ENCODE measurements at regions not wholly inside any gene's neighbourhood (a gene's known extent, or its start where the extent isn't known, plus 50 kb on each side); places are given as distances from the start of the nearest gene placed in this dataset.

DNA sequence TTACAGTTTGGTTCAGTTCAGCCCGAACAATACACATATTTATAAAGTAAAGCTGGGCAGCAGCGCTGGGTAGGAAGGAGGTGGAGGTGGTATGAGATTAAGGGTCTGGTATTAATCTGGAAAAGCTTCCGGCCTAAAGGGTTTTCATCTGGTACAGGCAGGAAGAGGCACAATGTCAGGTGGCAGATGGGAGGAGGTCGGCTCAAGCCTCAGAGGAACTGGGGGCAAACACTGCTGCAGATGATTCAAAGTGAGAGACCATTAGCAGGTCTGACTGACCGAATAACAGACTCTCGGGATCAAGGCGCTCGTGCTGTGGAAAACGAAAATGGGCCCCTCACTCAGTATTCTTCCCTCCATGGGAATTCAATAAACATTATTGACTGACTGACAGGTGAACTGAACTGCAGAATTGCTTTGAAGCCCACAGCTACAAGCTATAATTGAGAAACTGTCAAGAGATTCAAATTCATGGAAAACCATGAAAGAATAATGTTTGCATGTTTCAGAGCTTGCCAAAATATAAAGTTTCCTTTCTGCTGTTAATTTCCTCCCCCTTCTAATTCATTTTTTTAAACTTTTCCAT lies 75.3 kb downstream of the TMEM167A start:
- Histone ChIP-seq H3K27me3 (ENCODE audit: control insufficient read depth in 2 of 2, insufficient read depth in 2 of 2, low read length in 2 of 2) (no peaks in the 10 kb centered on the region), H3K36me3 (ENCODE audit: control insufficient read depth in 2 of 2, insufficient read depth in 2 of 2, low read length in 2 of 2) (no peaks in the 10 kb centered on the region), H3K27ac (ENCODE audit: low read depth in 2 of 2, low read length in 2 of 2) (no peak overlapping the region), H3K9me3 (ENCODE audit: control insufficient read depth in 2 of 2, low read length in 2 of 2) (no peaks in the 10 kb centered on the region), H3K4me3 (ENCODE audit: low read length in 2 of 2) (no peak overlapping the region), H3K4me1 (ENCODE audit: control insufficient read depth in 2 of 2, insufficient read depth in 2 of 2, low read length in 2 of 2) (no peaks in the 10 kb centered on the region), H3K9ac (ENCODE audit: low read depth in 1 of 2, low read length in 2 of 2) (no peak overlapping the region)

DNA sequence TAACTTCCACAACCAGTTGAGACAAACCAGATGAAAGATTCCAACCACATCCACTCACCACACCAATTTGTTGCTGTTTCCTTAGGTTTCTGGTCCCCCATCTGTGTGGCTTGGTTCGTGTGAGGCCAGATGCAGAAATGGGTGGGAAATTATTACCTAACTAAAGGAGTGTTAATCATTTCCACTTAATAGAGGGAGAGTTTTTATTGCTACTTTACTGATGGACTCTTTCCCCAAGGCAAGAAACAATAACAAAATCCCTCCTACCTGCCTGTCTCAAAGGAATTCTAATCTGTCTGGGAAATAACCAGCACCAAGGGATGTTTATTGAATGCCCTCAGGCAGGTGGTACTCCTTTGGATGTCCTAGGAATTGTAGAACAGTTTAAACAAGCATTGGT lies 76.3 kb downstream of the TMEM167A start:
- Histone ChIP-seq H3K27ac (ENCODE audit: low read depth in 2 of 2, low read length in 2 of 2) (no peak overlapping the region), H3K27me3 (ENCODE audit: control insufficient read depth in 2 of 2, insufficient read depth in 2 of 2, low read length in 2 of 2) (no peaks in the 10 kb centered on the region), H3K4me3 (ENCODE audit: low read length in 2 of 2) (no peak overlapping the region), H3K36me3 (ENCODE audit: control insufficient read depth in 2 of 2, insufficient read depth in 2 of 2, low read length in 2 of 2) (no peaks in the 10 kb centered on the region), H3K9ac (ENCODE audit: low read depth in 1 of 2, low read length in 2 of 2) (no peak overlapping the region), H3K9me3 (ENCODE audit: control insufficient read depth in 2 of 2, low read length in 2 of 2) (no peaks in the 10 kb centered on the region), H3K4me1 (ENCODE audit: control insufficient read depth in 2 of 2, insufficient read depth in 2 of 2, low read length in 2 of 2) (no peaks in the 10 kb centered on the region)

DNA sequence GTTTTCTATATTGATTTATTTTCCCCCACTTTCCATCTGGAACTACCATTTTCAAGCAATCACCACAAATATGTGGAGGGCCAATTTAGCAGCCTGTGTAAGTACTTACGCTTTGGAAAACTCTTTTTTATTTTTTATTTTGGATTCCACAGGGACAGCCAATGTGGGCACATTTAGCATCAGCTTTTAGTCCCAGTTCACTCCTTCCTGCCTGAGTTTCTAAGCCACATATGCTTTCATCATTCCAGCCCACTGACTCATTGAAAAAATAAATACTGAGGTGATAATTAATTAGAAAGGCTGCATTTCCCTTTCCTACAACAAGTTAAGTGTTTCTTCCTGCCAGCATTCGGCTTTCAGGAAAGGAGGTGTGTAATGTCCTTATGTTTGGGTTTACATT lies 76.8 kb downstream of the TMEM167A start:
- Histone ChIP-seq H3K9ac (ENCODE audit: low read depth in 1 of 2, low read length in 2 of 2) (no peak overlapping the region), H3K4me3 (ENCODE audit: low read length in 2 of 2) (no peak overlapping the region), H3K9me3 (ENCODE audit: control insufficient read depth in 2 of 2, low read length in 2 of 2) (no peaks in the 10 kb centered on the region), H3K27me3 (ENCODE audit: control insufficient read depth in 2 of 2, insufficient read depth in 2 of 2, low read length in 2 of 2) (no peaks in the 10 kb centered on the region), H3K4me1 (ENCODE audit: control insufficient read depth in 2 of 2, insufficient read depth in 2 of 2, low read length in 2 of 2) (no peaks in the 10 kb centered on the region), H3K27ac (ENCODE audit: low read depth in 2 of 2, low read length in 2 of 2) (no peak overlapping the region), H3K36me3 (ENCODE audit: control insufficient read depth in 2 of 2, insufficient read depth in 2 of 2, low read length in 2 of 2) (no peaks in the 10 kb centered on the region)

DNA sequence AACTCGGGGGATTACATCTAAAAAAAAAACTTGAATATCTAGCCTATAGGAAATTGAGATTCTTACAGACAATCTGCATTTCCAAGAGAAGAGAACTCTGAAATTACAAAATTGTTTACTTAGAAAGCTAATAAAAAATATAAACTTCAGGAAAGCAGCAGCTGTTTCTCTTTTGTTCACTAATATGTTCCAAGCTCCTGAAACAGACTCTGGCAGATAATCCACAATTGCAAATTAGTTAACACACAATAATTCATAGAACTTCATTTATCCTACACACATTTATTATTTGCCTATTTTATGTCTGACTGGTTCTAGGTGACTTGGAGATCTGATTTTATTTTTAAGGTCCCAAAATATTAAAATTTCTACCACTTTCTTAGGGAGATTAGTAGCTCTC lies 83.8 kb downstream of the TMEM167A start:
- H3K4me3 ChIP-seq (ENCODE audit: low read length in 2 of 2), result no peak overlapping the region
- no peaks in the 10 kb centered on the region for H3K4me1 ChIP-seq (ENCODE audit: control insufficient read depth in 2 of 2, insufficient read depth in 2 of 2, low read length in 2 of 2)
- H3K9ac ChIP-seq (ENCODE audit: low read depth in 1 of 2, low read length in 2 of 2), result no peak overlapping the region
- H3K36me3 ChIP-seq (ENCODE audit: control insufficient read depth in 2 of 2, insufficient read depth in 2 of 2, low read length in 2 of 2), result no peaks in the 10 kb centered on the region
- no peaks in the 10 kb centered on the region for H3K27me3 ChIP-seq (ENCODE audit: control insufficient read depth in 2 of 2, insufficient read depth in 2 of 2, low read length in 2 of 2)
- no peak overlapping the region for H3K27ac ChIP-seq (ENCODE audit: low read depth in 2 of 2, low read length in 2 of 2)
- H3K9me3 ChIP-seq (ENCODE audit: control insufficient read depth in 2 of 2, low read length in 2 of 2), result no peaks in the 10 kb centered on the region

DNA sequence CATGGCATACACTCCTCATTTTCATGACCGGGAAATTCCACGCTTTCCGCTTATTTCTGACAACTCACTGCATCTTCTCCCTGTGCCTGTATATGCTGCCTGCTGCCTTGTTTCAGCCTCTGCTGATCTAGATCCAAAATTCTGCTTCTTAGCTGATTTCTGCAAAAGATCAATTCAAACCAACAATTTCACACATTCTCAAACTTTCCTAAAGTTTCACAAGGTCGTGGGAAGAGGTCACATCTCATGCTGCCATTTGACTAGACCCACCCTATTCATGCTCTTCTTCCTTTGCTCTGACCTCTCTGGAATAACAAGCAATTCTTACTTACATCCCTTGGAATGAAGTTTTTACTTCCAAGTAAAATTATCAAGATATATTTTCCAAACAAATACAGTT lies 84.5 kb downstream of the TMEM167A start:
- Histone ChIP-seq H3K9ac (ENCODE audit: low read depth in 1 of 2, low read length in 2 of 2) (no peak overlapping the region), H3K27me3 (ENCODE audit: control insufficient read depth in 2 of 2, insufficient read depth in 2 of 2, low read length in 2 of 2) (no peaks in the 10 kb centered on the region)

DNA sequence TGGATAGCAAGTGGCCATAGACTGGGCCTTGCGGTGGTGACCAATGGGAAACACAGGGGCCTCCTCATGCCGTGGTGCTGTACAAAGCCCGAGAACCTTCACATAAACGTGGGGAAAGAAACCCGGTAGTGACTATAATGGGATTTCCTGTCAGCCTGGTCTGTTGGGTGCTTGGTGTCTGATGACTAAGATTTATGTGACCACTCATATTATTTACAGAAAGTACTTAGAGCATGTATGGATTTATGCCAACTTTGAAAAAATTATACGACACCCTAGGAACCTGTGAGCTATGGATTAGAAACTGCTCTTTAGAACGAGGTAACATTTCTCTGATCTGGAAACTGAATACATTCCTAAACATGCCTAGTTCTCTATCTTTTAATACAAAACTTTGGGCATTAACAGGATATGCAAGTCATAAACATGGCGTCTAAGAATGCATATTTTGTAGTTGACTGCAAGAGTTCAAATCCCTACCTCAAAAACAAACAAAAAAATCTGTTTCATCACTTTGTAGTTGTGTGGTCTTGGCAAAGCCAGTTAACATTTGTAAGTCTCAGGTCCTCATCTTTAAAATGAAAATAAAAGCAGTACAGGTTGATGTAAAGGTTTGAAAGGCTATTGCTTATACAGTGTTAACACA lies 85.4 kb downstream of the TMEM167A start:
- H3K4me1 ChIP-seq (ENCODE audit: control insufficient read depth in 2 of 2, insufficient read depth in 2 of 2, low read length in 2 of 2), result no peaks in the 10 kb centered on the region
- H3K9me3 ChIP-seq (ENCODE audit: control insufficient read depth in 2 of 2, low read length in 2 of 2), result no peaks in the 10 kb centered on the region
- no peak overlapping the region for H3K27ac ChIP-seq (ENCODE audit: low read depth in 2 of 2, low read length in 2 of 2)
- H3K36me3 ChIP-seq (ENCODE audit: control insufficient read depth in 2 of 2, insufficient read depth in 2 of 2, low read length in 2 of 2), result no peaks in the 10 kb centered on the region
- no peak overlapping the region for H3K4me3 ChIP-seq (ENCODE audit: low read length in 2 of 2)
- H3K9ac ChIP-seq (ENCODE audit: low read depth in 1 of 2, low read length in 2 of 2), result no peak overlapping the region
- H3K27me3 ChIP-seq (ENCODE audit: control insufficient read depth in 2 of 2, insufficient read depth in 2 of 2, low read length in 2 of 2), result no peaks in the 10 kb centered on the region

More for the DNA sequence above, 84.5 kb downstream of the TMEM167A start:
- Histone ChIP-seq H3K9me3 (ENCODE audit: control insufficient read depth in 2 of 2, low read length in 2 of 2) (no peaks in the 10 kb centered on the region), H3K27ac (ENCODE audit: low read depth in 2 of 2, low read length in 2 of 2) (no peak overlapping the region), H3K36me3 (ENCODE audit: control insufficient read depth in 2 of 2, insufficient read depth in 2 of 2, low read length in 2 of 2) (no peaks in the 10 kb centered on the region), H3K4me1 (ENCODE audit: control insufficient read depth in 2 of 2, insufficient read depth in 2 of 2, low read length in 2 of 2) (no peaks in the 10 kb centered on the region), H3K4me3 (ENCODE audit: low read length in 2 of 2) (no peak overlapping the region)

DNA sequence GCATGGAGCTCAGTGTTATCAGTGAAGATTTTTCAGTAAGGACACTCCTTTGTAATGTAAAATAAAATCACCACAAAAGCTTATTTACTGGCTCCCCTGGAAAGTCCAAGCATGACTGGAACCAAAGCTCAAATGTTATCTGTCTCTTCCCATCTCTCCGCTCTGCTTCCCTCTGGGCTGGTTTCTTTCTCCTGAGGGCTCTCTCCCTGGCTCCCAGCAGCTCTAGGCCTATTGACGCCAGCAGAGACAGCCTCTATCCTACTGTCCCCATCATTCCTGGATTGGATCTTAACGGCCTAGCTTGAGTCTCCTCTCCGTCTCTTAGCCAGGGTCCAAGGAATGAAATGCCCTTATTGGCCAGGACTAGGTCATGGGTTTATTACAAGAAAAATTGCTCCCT lies 86.1 kb downstream of the TMEM167A start:
- no peaks in the 10 kb centered on the region for H3K36me3 ChIP-seq (ENCODE audit: control insufficient read depth in 2 of 2, insufficient read depth in 2 of 2, low read length in 2 of 2)
- H3K9me3 ChIP-seq (ENCODE audit: control insufficient read depth in 2 of 2, low read length in 2 of 2), result no peaks in the 10 kb centered on the region
- no peak overlapping the region for H3K9ac ChIP-seq (ENCODE audit: low read depth in 1 of 2, low read length in 2 of 2)
- H3K27ac ChIP-seq (ENCODE audit: low read depth in 2 of 2, low read length in 2 of 2), result no peak overlapping the region
- no peaks in the 10 kb centered on the region for H3K27me3 ChIP-seq (ENCODE audit: control insufficient read depth in 2 of 2, insufficient read depth in 2 of 2, low read length in 2 of 2)
- H3K4me3 ChIP-seq (ENCODE audit: low read length in 2 of 2), result no peak overlapping the region
- no peaks in the 10 kb centered on the region for H3K4me1 ChIP-seq (ENCODE audit: control insufficient read depth in 2 of 2, insufficient read depth in 2 of 2, low read length in 2 of 2)

DNA sequence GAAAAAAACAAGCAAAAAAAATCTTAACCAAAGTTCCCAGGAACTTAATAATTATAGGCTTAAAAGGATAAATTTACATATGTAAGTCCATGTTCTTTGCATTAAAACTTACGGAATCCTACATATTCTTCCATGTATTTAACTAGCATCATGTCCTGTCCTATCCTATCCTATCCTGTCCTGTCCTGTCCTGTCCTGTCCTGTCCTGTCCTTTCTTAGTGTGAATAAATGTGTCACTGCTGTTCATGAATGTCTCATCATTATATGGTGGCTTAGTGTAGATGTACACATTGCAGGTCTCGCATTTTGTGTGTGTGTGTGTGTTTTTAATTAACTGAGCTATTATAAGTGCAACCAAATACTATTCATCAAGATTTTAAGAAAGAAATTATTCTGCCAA lies 90.0 kb downstream of the TMEM167A start:
- H3K4me3 ChIP-seq (ENCODE audit: low read length in 2 of 2), result no peak overlapping the region
- H3K27me3 ChIP-seq (ENCODE audit: control insufficient read depth in 2 of 2, insufficient read depth in 2 of 2, low read length in 2 of 2), result no peaks in the 10 kb centered on the region
- no peaks in the 10 kb centered on the region for H3K36me3 ChIP-seq (ENCODE audit: control insufficient read depth in 2 of 2, insufficient read depth in 2 of 2, low read length in 2 of 2)
- no peak overlapping the region for H3K9ac ChIP-seq (ENCODE audit: low read depth in 1 of 2, low read length in 2 of 2)
- no peaks in the 10 kb centered on the region for H3K9me3 ChIP-seq (ENCODE audit: control insufficient read depth in 2 of 2, low read length in 2 of 2)
- no peak overlapping the region for H3K27ac ChIP-seq (ENCODE audit: low read depth in 2 of 2, low read length in 2 of 2)
- H3K4me1 ChIP-seq (ENCODE audit: control insufficient read depth in 2 of 2, insufficient read depth in 2 of 2, low read length in 2 of 2), result no peaks in the 10 kb centered on the region

DNA sequence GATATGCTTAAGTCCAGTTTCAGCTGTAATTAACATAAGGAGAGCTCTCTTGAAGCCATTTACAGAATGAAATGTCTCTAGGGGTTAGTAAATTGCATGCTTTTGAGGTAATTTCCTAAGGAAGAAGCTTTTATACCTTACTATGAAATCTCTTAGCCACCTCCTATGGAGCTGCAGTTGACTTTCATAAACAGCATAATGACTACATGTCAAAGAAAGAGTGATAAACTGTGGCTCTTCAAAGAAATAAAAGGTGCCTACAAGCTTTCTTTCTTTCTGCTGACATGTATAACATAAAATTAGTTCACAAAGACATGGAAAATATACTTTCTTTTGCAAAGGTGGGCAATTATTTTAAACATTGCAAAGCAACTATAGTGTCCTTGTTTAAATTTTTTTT lies 90.8 kb downstream of the TMEM167A start:
- Histone ChIP-seq H3K9me3 (ENCODE audit: control insufficient read depth in 2 of 2, low read length in 2 of 2) (no peaks in the 10 kb centered on the region), H3K27me3 (ENCODE audit: control insufficient read depth in 2 of 2, insufficient read depth in 2 of 2, low read length in 2 of 2) (no peaks in the 10 kb centered on the region), H3K4me3 (ENCODE audit: low read length in 2 of 2) (no peak overlapping the region), H3K4me1 (ENCODE audit: control insufficient read depth in 2 of 2, insufficient read depth in 2 of 2, low read length in 2 of 2) (no peaks in the 10 kb centered on the region), H3K36me3 (ENCODE audit: control insufficient read depth in 2 of 2, insufficient read depth in 2 of 2, low read length in 2 of 2) (no peaks in the 10 kb centered on the region), H3K9ac (ENCODE audit: low read depth in 1 of 2, low read length in 2 of 2) (no peak overlapping the region), H3K27ac (ENCODE audit: low read depth in 2 of 2, low read length in 2 of 2) (no peak overlapping the region)

DNA sequence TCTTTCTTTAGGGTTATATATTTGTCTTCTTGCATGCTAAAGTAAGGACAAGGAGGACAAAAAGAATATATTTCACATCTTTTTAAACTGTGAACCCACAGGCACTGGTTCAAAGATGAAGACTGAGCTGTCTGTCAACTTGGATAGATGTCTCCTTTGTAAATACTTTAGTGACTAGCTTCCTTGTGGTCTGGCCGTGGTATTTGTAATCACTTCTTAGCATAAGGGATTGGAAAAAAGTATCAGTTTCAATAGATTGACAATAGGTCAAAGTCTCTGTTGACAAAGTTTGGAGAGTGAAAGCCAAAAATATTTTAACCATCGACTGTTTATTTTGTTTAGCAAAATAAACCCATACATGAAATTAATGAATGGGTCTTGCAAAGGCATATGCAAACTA lies 91.4 kb downstream of the TMEM167A start:
- Histone ChIP-seq H3K4me3 (ENCODE audit: low read length in 2 of 2) (no peak overlapping the region), H3K27me3 (ENCODE audit: control insufficient read depth in 2 of 2, insufficient read depth in 2 of 2, low read length in 2 of 2) (no peaks in the 10 kb centered on the region), H3K27ac (ENCODE audit: low read depth in 2 of 2, low read length in 2 of 2) (no peak overlapping the region), H3K9ac (ENCODE audit: low read depth in 1 of 2, low read length in 2 of 2) (no peak overlapping the region), H3K4me1 (ENCODE audit: control insufficient read depth in 2 of 2, insufficient read depth in 2 of 2, low read length in 2 of 2) (no peaks in the 10 kb centered on the region), H3K36me3 (ENCODE audit: control insufficient read depth in 2 of 2, insufficient read depth in 2 of 2, low read length in 2 of 2) (no peaks in the 10 kb centered on the region), H3K9me3 (ENCODE audit: control insufficient read depth in 2 of 2, low read length in 2 of 2) (no peaks in the 10 kb centered on the region)
